ENCODE measurements at regions not wholly inside any gene's neighbourhood (a gene's known extent, or its start where the extent isn't known, plus 50 kb on each side); places are given as distances from the start of the nearest gene placed in this dataset.

- Mint-ChIP-seq H3K27me3 (ENCODE audit: insufficient read depth, unreplicated experiment) (no peaks in the 10 kb centered on the region), H3K9me3 (ENCODE audit: unreplicated experiment) (no peaks in the 10 kb centered on the region), H3K36me3 (ENCODE audit: insufficient read depth, unreplicated experiment) (no peaks in the 10 kb centered on the region), H3K4me3 (ENCODE audit: unreplicated experiment) (no peak overlapping the region), H3K4me1 (ENCODE audit: insufficient read depth, unreplicated experiment) (peaks cover 9% of the 10 kb centered on the region), H3K27ac (ENCODE audit: low read depth, unreplicated experiment) (no peak overlapping the region)
- no peak for DNase-seq (ENCODE audit: unreplicated experiment)
- BruUV-seq (replicated peaks) = no TSS peak
- intact Hi-C loops (cut with micrococcal nuclease) = no loop called here
- CTCF ChIA-PET = no interaction called here
- TF ChIP-seq, protein P1, sequence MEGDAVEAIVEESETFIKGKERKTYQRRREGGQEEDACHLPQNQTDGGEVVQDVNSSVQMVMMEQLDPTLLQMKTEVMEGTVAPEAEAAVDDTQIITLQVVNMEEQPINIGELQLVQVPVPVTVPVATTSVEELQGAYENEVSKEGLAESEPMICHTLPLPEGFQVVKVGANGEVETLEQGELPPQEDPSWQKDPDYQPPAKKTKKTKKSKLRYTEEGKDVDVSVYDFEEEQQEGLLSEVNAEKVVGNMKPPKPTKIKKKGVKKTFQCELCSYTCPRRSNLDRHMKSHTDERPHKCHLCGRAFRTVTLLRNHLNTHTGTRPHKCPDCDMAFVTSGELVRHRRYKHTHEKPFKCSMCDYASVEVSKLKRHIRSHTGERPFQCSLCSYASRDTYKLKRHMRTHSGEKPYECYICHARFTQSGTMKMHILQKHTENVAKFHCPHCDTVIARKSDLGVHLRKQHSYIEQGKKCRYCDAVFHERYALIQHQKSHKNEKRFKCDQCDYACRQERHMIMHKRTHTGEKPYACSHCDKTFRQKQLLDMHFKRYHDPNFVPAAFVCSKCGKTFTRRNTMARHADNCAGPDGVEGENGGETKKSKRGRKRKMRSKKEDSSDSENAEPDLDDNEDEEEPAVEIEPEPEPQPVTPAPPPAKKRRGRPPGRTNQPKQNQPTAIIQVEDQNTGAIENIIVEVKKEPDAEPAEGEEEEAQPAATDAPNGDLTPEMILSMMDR (IDR thresholded peaks at IDR 0.05; ENCODE audit: unreplicated experiment) = no peak
- POLR2A ChIA-PET = no interaction called here
Measured at GRCh38 chr11:109996060-109996459, 97.1 kb upstream of the ZC3H12C start.

DNA sequence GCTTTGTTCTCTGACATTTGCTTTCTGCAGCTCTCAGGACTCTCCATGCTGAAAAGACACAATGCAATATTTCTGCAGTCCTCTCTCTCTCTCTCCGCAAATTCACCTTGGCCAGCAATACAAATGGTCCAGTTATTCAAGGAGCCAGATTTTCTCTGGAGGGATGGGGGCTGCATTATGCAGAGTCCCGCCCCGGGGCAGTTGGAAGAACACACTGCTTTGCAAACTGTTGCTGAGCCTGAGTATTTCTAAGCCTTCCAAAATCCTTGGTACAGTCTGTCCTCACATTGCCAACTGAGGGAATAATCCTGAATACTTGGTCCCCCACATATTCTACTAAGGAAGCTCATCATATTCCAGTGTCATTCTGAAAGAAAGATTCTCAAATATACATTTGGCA is 94.3 kb upstream of the ZC3H12C start:
- Mint-ChIP-seq H3K27me3 (ENCODE audit: insufficient read depth, unreplicated experiment) (no peaks in the 10 kb centered on the region), H3K4me1 (ENCODE audit: insufficient read depth, unreplicated experiment) (peaks cover 9% of the 10 kb centered on the region), H3K36me3 (ENCODE audit: insufficient read depth, unreplicated experiment) (no peaks in the 10 kb centered on the region), H3K27ac (ENCODE audit: low read depth, unreplicated experiment) (no peak overlapping the region), H3K4me3 (ENCODE audit: unreplicated experiment) (no peak overlapping the region), H3K9me3 (ENCODE audit: unreplicated experiment) (no peaks in the 10 kb centered on the region)
- intact Hi-C loops (cut with micrococcal nuclease) = no loop called here
- CTCF ChIA-PET = interaction anchor here (0.6 to 1.7 kb wide), 3 partner anchors 23 to 1939 kb away, joined by 3 to 4 read pairs (median 4); no protein-coding TSS in a partner anchor
- BruUV-seq (replicated peaks) = no TSS peak
- TF ChIP-seq, protein P1 (IDR thresholded peaks at IDR 0.05; ENCODE audit: unreplicated experiment) = no peak
- POLR2A ChIA-PET = interaction anchor here (0.6 to 1.5 kb wide), 5 partner anchors 9 to 95 kb away, joined by 3 to 8 read pairs (median 4); no protein-coding TSS in a partner anchor
- no peak for DNase-seq (ENCODE audit: unreplicated experiment)

DNA sequence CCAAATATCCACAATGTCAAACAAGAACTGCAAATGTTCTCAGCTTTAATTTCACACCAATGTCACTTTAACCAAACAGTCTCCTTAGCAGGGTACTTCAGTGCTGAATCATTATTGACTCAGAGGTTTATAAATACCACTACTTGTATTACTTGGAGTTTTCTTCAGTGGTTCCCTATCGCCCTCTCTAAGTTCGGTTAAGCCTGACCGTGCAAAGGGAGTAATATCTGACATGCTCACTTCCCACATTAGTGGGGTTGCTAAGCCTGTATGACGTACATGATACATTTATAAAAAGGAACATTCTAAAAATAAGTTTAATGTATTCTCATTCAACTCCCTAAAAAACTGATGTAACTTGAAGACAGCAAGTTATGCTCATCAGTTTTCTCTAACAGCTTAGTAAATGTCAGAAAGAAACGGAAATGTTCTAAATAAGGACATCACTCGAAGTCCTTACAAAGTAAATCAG is 93.1 kb upstream of the ZC3H12C start:
- no peaks in the 10 kb centered on the region for H3K9me3 Mint-ChIP-seq (ENCODE audit: unreplicated experiment)
- DNase-seq (ENCODE audit: unreplicated experiment) = peak; percentile 66
- ChIA-PET CTCF (interaction anchor here (0.6 to 1.7 kb wide), 3 partner anchors 25 to 1446 kb away, joined by 3 to 4 read pairs (median 3); no protein-coding TSS in a partner anchor), POLR2A (interaction anchor here (1.1 to 1.5 kb wide), 6 partner anchors 8 to 94 kb away, joined by 3 to 8 read pairs (median 4); no protein-coding TSS in a partner anchor)
- no peaks in the 10 kb centered on the region for H3K27me3 Mint-ChIP-seq (ENCODE audit: insufficient read depth, unreplicated experiment)
- intact Hi-C loops (cut with micrococcal nuclease) = no loop called here
- TF ChIP-seq, protein P1 (IDR thresholded peaks at IDR 0.05; ENCODE audit: unreplicated experiment) = no peak
- BruUV-seq (replicated peaks) = no TSS peak
- H3K4me1 Mint-ChIP-seq (ENCODE audit: insufficient read depth, unreplicated experiment) = peaks cover 9% of the 10 kb centered on the region
- no peak overlapping the region for H3K4me3 Mint-ChIP-seq (ENCODE audit: unreplicated experiment)
- H3K27ac Mint-ChIP-seq (ENCODE audit: low read depth, unreplicated experiment) = no peak overlapping the region
- H3K36me3 Mint-ChIP-seq (ENCODE audit: insufficient read depth, unreplicated experiment) = no peaks in the 10 kb centered on the region

GRCh38 chr11:110000850-110001249 is 92.3 kb upstream of the ZC3H12C start:
- BruUV-seq (replicated peaks) = no TSS peak
- intact Hi-C loops (cut with micrococcal nuclease) = no loop called here
- POLR2A ChIA-PET = interaction anchor here (1.0 to 1.4 kb wide), 2 partner anchors 21 to 22 kb away, joined by 3 to 4 read pairs; no protein-coding TSS in a partner anchor
- H3K4me3 Mint-ChIP-seq (ENCODE audit: unreplicated experiment) = no peak overlapping the region
- no peaks in the 10 kb centered on the region for H3K36me3 Mint-ChIP-seq (ENCODE audit: insufficient read depth, unreplicated experiment)
- H3K27ac Mint-ChIP-seq (ENCODE audit: low read depth, unreplicated experiment) = no peak overlapping the region
- DNase-seq (ENCODE audit: unreplicated experiment) = no peak
- no peaks in the 10 kb centered on the region for H3K9me3 Mint-ChIP-seq (ENCODE audit: unreplicated experiment)
- peaks cover 9% of the 10 kb centered on the region for H3K4me1 Mint-ChIP-seq (ENCODE audit: insufficient read depth, unreplicated experiment)
- TF ChIP-seq, protein P1 (IDR thresholded peaks at IDR 0.05; ENCODE audit: unreplicated experiment) = no peak
- H3K27me3 Mint-ChIP-seq (ENCODE audit: insufficient read depth, unreplicated experiment) = no peaks in the 10 kb centered on the region
- CTCF ChIA-PET = interaction anchor here (0.6 to 1.7 kb wide), 2 partner anchors 25 to 56 kb away, joined by 3 to 4 read pairs; no protein-coding TSS in a partner anchor
